K562 (cell line): ENCODE measurements at regions not wholly inside any gene's neighbourhood (a gene's known extent, or its start where the extent isn't known, plus 50 kb on each side); places are given as distances from the start of the nearest gene placed in this dataset.

Source experiments
- CTCFL ChIP-seq: IDR thresholded peaks from 2 replicates; pipeline ENCODE4 v1.6.1; 2011; ENCODE audit warnings: borderline replicate concordance, low read depth, mild to moderate bottlenecking, moderate library complexity, low read length; ENCODE audit not compliant: insufficient read depth, poor library complexity, severe bottlenecking
- ELF2 ChIP-seq: fragments of 250-450 bp; sonication (Bioruptor Pico); IDR thresholded peaks from 2 replicates; pipeline ENCODE4 v1.5.0; 2021; ENCODE audit warnings: mild to moderate bottlenecking
- HMGXB4 ChIP-seq: sonication (generic); formaldehyde crosslinking; IDR thresholded peaks from 2 replicates; pipeline ENCODE4 v1.8.1; 2023; ENCODE audit warnings: mild to moderate bottlenecking, missing genetic modification reagents
- ILF3 ChIP-seq: fragments of 450-650 bp; IDR thresholded peaks from 2 replicates; pipeline ENCODE4 v1.6.1; 2018; ENCODE audit warnings: antibody characterized with exemption, mild to moderate bottlenecking, moderate library complexity, borderline replicate concordance
- JUN ChIP-seq, 2 experiments: sonication (generic) in 1 of 2; formaldehyde crosslinking in 1 of 2; IDR thresholded peaks; 2 replicates each; pipeline versions ENCODE4 v1.6.1 to v1.8.0; 2012 to 2022; ENCODE audit warnings: borderline replicate concordance in 2 of 2, mild to moderate bottlenecking in 2 of 2, improper control_type of control experiment in 1 of 2, low read depth in 1 of 2, low read length in 1 of 2, missing genetic modification reagents in 1 of 2
- KAT2B ChIP-seq: IDR thresholded peaks from one replicate; pipeline ENCODE4 v1.6.1; 2012; ENCODE audit warnings: low read depth, mild to moderate bottlenecking, control low read depth, inconsistent platforms, low read length, moderate library complexity
- KLF16 ChIP-seq: IDR thresholded peaks from 2 replicates; pipeline ENCODE4 v1.6.1; 2016; ENCODE audit warnings: antibody characterized with exemption
- MLLT1 ChIP-seq, 2 experiments: fragments of 450-650 bp; IDR thresholded peaks; 2 replicates each; pipeline ENCODE4 v1.6.1; 2016
- MYBL2 ChIP-seq, 2 experiments: fragments of 450-650 bp in 1 of 2; sonication (generic) in 1 of 2; formaldehyde crosslinking in 1 of 2; IDR thresholded peaks; 2 replicates each; pipeline versions ENCODE4 v1.6.1 to v1.8.1; 2017 to 2022; ENCODE audit warnings: borderline replicate concordance in 1 of 2, inconsistent platforms in 1 of 2, low read depth in 1 of 2, mild to moderate bottlenecking in 1 of 2, missing genetic modification reagents in 1 of 2, moderate library complexity in 1 of 2
- POLR3G ChIP-seq: IDR thresholded peaks from 2 replicates; pipeline ENCODE4 v1.6.1; 2011; ENCODE audit not compliant: insufficient read length, insufficient replicate concordance; ENCODE audit errors: extremely low read depth
- SNIP1 ChIP-seq: fragments of 450-650 bp; IDR thresholded peaks from 2 replicates; pipeline ENCODE4 v1.7.1; 2017; ENCODE audit warnings: low read depth, mild to moderate bottlenecking
- TEAD4 ChIP-seq, 2 experiments: sonication (generic) in 1 of 2; formaldehyde crosslinking in 1 of 2; IDR thresholded peaks; 2 replicates each; pipeline versions ENCODE4 v1.6.1 to v1.8.0; 2012 to 2022; ENCODE audit warnings: borderline replicate concordance in 1 of 2, inconsistent platforms in 1 of 2, low read length in 1 of 2, mild to moderate bottlenecking in 1 of 2, missing genetic modification reagents in 1 of 2
- YY1 ChIP-seq, 3 experiments: IDR thresholded peaks; 2 replicates each; pipeline ENCODE4 v1.6.1; 2011; ENCODE audit warnings: low read length in 2 of 3, mild to moderate bottlenecking in 2 of 3, moderate library complexity in 2 of 3, borderline replicate concordance in 1 of 3, control low read depth in 1 of 3, low read depth in 1 of 3; ENCODE audit not compliant: insufficient read depth in 3 of 3, insufficient replicate concordance in 2 of 3, control insufficient read depth in 1 of 3, insufficient read length in 1 of 3; ENCODE audit errors: extremely low read depth in 1 of 3
- ZNF146 ChIP-seq: IDR thresholded peaks from one replicate; pipeline ENCODE4 v1.6.1; 2018; ENCODE audit warnings: missing compliant biosample characterization; ENCODE audit not compliant: unreplicated experiment
- ZNF592 ChIP-seq: fragments of 450-650 bp; IDR thresholded peaks from 2 replicates; pipeline ENCODE4 v1.6.1; 2017; ENCODE audit warnings: antibody characterized with exemption, mild to moderate bottlenecking

GRCh38 chr14:106308839-106309389 is 782.5 kb downstream of the TMEM121 start (continued):
- TF ChIP-seq ZNF146 (no peak), ELF2 (no peak), TEAD4 (IDR thresholded peaks at IDR 0.05; ENCODE audit: low read length) (no peak), TEAD4 (CRISPR knock-in tag; IDR thresholded peaks at IDR 0.05; ENCODE audit: borderline replicate concordance) (no peak), POLR3G (no peak), CTCFL (peak; percentile 84), MYBL2 (IDR thresholded peaks at IDR 0.05; ENCODE audit: low read depth) (no peak), MYBL2 (CRISPR knock-in tag; IDR thresholded peaks at IDR 0.05; ENCODE audit: borderline replicate concordance) (no peak), ILF3 (no peak), YY1 (IDR thresholded peaks at IDR 0.05; ENCODE audit: borderline replicate concordance in 1 of 3, control insufficient read depth in 1 of 3, extremely low read depth in 1 of 3, insufficient read depth in 3 of 3, insufficient read length in 1 of 3, insufficient replicate concordance in 2 of 3, low read depth in 1 of 3, low read length in 2 of 3) (peak in 1 of 3 experiments; percentile 37), MLLT1 (IDR thresholded peaks at IDR 0.05) (peak in 1 of 2 experiments; percentile 88; a peak in 2 of 4 replicates), KAT2B (peak; percentile 97), JUN (IDR thresholded peaks at IDR 0.05; ENCODE audit: borderline replicate concordance, low read depth, low read length) (peak; percentile 24; the same call in 1 of the 2 replicates), JUN (CRISPR knock-in tag; IDR thresholded peaks at IDR 0.05; ENCODE audit: borderline replicate concordance) (no peak), HMGXB4 (CRISPR knock-in tag) (0 out of 2 replicates have a peak, but pooled peaks have one; percentile 46), KLF16 (peak; percentile 8; the same call in 1 of the 2 replicates), SNIP1 (no peak), ZNF592 (peak; percentile 72)
